ENCODE measurements at regions not wholly inside any gene's neighbourhood (a gene's known extent, or its start where the extent isn't known, plus 50 kb on each side); places are given as distances from the start of the nearest gene placed in this dataset.

DNA sequence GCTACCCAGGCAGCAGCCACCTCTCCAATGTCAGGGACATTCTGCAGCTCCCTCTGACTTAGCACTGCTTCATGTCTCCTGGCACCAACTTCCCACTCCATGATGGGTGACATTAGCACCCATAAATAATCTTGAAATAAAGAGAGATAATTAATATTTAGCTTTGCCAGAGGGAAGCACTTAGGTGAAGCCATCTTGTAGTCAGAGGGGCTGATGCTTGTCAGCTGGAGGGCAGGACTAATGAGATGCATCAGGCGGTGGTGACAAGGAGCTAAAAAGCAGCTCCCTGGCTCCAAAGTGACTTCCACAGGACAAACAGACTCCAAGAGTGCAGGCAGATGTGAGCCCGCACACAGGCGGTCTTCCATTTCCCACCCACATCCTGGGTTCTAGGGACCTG lies 153.0 kb upstream of the ID2 start:
- TF ChIP-seq, protein P1, sequence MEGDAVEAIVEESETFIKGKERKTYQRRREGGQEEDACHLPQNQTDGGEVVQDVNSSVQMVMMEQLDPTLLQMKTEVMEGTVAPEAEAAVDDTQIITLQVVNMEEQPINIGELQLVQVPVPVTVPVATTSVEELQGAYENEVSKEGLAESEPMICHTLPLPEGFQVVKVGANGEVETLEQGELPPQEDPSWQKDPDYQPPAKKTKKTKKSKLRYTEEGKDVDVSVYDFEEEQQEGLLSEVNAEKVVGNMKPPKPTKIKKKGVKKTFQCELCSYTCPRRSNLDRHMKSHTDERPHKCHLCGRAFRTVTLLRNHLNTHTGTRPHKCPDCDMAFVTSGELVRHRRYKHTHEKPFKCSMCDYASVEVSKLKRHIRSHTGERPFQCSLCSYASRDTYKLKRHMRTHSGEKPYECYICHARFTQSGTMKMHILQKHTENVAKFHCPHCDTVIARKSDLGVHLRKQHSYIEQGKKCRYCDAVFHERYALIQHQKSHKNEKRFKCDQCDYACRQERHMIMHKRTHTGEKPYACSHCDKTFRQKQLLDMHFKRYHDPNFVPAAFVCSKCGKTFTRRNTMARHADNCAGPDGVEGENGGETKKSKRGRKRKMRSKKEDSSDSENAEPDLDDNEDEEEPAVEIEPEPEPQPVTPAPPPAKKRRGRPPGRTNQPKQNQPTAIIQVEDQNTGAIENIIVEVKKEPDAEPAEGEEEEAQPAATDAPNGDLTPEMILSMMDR (IDR thresholded peaks at IDR 0.05), result no peak
- TF ChIP-seq POLR2A (IDR thresholded peaks at IDR 0.05), result no peak

All from adrenal gland (tissue), 5 donors.